NCI-H1694 treated with DMSO at 0.1 percent for 48 hours (cell line): ENCODE measurements at regions not wholly inside any gene's neighbourhood (a gene's known extent, or its start where the extent isn't known, plus 50 kb on each side); places are given as distances from the start of the nearest gene placed in this dataset.

Source experiments
- DNase-seq: peaks from one replicate; lab custom pipeline; 2025; lab: John Stamatoyannopoulos, UW

DNA sequence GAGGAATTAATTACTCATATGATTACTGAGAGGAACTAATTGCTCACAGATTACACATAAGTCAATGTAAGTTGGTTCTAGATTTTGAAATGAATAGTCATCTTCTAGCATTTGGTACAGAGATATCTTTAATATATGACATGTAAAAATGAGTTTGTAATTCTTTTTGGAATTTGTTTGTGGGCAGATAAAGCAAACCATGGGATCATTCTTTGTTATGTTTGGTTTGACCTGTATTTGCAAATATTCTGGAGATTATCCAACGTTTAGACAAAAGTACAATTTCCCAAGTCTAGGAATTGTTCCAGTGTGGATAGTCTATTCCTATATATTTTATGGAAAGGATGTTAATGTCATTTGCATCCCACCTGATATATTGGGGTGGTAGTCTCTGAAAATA is 309.6 kb upstream of the EDNRB start:
- DNase-seq, result no peak

DNA sequence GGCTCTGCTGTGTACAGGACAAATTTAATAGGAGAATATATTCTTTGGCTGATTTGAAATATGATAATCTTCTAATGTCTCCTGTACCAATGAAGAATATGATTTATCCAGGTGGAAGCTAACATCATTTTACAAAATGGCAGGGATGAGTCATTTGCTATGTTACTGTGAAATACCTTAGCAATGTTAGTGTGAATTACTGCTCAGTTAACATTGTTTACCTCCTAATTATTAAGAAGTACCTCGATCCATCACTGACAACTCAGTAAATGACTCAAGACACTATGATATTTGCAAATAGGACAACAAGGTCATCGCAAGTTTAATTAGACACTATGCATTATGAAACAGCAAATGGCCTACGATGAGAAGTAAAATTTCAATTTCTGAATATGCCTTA is 309.1 kb upstream of the EDNRB start:
- DNase-seq, result no peak

DNA sequence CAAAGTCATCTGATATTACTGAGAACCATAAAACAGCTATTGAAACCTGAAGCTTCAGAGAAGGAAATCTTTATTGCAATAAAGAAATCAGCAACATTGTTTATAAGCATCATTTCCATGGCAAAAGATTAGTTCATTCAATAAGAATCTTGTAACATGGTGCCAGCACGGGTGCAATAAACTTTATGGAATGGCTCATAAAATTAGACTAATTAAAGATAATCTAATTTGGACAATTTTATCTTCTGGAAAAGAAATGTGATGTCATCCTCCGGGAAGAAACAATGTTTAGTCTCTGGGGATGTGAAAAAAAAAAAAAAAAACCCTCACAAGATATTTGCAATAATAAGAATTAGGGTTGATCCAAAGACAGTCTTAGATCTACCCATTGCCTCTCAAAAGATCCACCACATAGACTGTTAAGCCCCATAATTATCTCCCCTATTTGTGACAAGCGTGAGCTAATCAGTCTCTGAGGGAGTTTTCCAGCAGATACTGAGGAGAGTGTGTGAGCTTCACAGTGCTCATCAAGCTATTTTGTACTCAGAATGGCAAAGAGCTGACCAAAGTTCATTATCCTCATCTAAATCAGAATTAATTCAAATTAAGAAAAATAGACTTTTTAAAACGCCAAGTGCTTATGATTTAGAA is 297.0 kb upstream of the EDNRB start:
- no peak for DNase-seq

DNA sequence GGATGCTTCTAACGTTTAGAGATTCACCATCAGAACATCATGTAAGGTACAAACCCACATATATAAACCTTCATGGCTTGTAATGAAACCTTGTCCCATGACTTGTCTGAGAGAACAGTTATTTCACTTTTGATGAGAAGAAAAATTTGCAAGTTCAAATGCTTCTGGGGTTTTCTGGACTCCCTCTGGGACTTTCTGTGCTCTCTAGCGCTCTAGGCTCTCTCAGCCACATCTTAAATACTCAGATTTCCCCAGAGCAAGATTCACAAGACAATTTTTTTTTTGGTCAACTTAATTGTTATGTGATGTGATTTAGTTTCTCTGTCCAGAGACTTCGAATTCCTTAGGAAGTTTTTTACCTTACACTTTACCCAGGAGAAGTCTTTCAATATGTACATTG is 282.8 kb upstream of the EDNRB start:
- no peak for DNase-seq

- no peak for DNase-seq
These were observed 280.2 kb upstream of the EDNRB start for GRCh38 chr13:78198821-78199220.

GRCh38 chr13:78198419-78198818 is 279.8 kb upstream of the EDNRB start:
- DNase-seq, result no peak

GRCh38 chr13:78197231-78197630 is 278.6 kb upstream of the EDNRB start:
- DNase-seq, result no peak

- no peak for DNase-seq
These were observed 276.4 kb upstream of the EDNRB start for GRCh38 chr13:78194904-78195639.

DNA sequence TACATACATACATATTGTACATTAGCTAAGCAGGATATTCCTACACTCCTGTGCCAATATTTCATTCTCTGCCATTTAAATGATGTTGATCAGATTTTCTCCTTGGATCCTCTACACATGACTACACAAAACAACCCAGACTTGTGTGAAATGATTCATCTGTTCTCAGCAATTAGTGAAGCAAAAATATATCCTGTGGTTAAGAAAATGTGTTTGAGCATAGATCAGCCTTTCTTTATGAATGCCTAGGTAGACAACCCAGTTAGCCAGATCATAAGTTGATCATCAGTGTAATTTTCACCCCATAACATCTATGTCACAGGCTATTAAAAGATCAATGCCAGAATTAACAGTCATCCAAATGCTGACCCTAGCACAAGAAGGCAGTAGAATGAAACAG is 275.2 kb upstream of the EDNRB start:
- no peak for DNase-seq

GRCh38 chr13:78192716-78193115 is 274.1 kb upstream of the EDNRB start:
- no peak for DNase-seq

GRCh38 chr13:78190296-78190695 is 271.7 kb upstream of the EDNRB start:
- no peak for DNase-seq

DNA sequence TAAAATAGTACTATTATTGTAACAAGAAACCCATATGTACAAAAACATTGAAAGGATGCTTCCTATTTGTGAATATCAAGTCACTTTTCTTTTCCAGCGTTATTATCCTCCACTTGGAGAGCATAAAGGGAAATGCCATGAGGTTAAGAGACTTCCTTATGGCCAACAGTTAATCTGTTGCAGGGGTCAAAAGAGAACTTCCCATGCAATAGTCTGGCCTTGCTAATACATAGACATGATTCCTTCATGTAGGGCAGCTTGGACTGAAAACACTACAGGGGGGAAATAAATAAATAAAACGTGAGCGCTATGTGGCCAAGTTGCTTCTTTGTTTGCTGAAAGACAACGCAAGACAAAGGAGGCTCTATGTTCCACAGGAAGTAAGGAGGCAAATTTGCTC is 269.1 kb upstream of the EDNRB start:
- DNase-seq, result no peak

- no peak for DNase-seq
These were observed 267.1 kb upstream of the EDNRB start for GRCh38 chr13:78185700-78186099.

DNA sequence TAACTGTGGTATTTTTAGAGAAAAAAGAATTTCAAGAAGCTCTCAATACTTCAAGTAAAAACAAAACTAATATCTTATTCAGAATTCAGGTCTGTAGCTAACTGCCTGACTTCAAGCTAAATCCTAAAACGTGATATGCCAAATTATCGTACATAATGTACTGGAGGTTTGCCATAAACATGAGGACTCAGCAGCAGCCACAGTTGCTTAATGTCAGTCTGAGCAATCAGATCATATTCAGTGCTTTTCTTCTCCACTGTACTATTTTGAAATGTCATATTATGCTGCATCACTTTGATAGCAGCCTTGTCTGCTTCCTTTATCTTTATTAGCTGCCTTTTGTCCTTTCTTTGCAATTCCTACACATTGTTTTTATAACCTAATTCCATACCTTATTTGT is 265.1 kb upstream of the EDNRB start:
- DNase-seq, result no peak

GRCh38 chr13:78182813-78183212 is 264.2 kb upstream of the EDNRB start:
- no peak for DNase-seq

DNA sequence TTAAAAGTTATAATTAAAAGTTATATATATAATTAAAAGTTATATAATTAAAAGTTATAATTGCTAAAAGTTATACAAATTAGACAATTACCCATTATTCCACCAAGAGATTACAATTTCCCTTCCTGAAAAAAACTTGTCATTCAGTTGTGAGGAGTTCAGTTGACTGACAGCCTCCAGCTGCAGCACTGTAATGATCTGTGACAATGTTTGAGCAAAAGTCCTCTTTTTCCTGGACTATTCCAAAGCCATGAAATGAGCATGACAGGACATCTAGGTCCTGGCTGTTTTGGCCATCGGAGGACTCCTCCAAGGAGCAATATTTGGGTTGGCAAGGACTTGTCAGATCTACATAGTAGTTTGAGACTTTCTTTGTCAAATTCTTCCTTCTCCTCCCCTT is 258.7 kb upstream of the EDNRB start:
- no peak for DNase-seq

- no peak for DNase-seq
These were observed 258.2 kb upstream of the EDNRB start for GRCh38 chr13:78176880-78177279.

DNA sequence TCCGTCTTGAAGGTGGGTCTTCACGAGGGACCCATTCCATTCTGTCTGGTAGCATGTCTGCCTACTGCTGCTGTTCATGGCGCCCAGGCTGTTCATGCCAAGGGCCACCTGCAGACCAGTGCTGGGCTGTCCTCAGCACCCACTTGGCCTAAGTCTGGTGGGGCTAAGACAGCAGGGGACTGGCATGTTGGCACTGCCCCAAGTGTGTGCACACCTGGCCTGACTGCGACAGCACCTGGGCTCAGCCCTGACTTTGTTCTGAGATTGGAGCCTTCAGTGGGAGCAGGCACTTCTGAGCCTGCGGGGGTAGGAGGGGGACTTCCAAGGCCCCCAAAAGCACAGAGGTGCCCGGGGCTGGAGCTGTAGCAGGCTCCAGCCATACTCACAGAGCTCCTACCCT is 250.8 kb upstream of the EDNRB start:
- no peak for DNase-seq

- DNase-seq, result no peak
These were observed 250.3 kb upstream of the EDNRB start for GRCh38 chr13:78168981-78169380.

- DNase-seq, result no peak
These were observed 242.6 kb upstream of the EDNRB start for GRCh38 chr13:78161266-78161665.

DNA sequence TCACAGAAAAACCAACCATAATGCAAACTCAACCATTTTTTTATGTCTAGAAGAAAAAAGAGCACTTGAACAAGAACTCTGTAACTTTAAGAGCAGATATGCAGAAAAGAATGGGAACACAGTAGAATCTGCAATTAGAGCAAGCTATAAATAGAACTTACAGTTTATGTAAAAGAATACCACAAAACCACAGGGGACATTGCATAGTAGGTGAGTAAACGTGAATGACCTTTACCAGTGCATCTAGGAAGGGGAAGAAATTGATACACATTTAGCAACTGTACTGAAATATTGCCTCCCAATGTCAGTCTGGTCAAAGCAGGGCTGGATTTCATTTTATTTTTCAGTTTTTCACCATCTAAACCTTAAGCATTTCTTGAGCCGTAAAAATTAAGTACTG is 242.2 kb upstream of the EDNRB start:
- no peak for DNase-seq

DNA sequence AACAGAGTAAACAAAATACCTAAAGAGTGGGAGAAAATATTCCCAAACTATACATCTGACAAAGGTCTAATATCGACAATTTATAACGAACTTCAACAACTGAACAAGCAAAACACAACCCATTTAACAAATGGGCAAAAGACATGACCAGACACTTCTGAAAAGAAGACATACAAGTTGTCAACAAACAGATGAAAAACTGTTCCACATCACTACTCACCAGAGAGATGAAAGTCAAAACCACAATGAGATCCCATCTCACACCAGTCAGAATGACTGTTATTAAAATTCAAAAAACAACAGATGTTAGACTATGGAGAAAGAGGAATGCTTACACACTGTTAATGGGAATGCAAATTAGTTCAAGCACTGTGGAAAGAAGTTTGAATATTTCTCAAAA is 233.8 kb upstream of the EDNRB start:
- DNase-seq, result no peak

DNA sequence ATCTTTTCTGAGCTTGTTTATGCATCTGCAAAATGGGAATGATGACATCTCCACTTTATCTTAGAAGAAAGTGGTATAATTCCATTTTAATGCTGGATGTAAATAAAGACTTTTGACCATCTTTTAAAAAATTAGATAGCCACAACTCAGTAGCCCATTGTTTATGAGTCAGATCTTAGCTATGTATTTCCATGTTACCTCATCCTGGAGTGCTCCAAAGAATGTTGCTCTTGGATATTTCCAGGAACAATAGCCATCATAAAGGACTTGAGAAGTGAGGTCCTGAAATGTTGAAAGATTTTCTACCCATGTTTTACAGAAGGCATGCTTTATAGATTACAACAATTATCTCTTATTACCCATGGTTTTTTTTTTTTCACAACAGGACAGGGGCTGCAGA is 229.3 kb upstream of the EDNRB start:
- no peak for DNase-seq

GRCh38 chr13:78145276-78145675 is 226.6 kb upstream of the EDNRB start:
- DNase-seq, result no peak
